ENCODE measurements at regions not wholly inside any gene's neighbourhood (a gene's known extent, or its start where the extent isn't known, plus 50 kb on each side); places are given as distances from the start of the nearest gene placed in this dataset.

DNA sequence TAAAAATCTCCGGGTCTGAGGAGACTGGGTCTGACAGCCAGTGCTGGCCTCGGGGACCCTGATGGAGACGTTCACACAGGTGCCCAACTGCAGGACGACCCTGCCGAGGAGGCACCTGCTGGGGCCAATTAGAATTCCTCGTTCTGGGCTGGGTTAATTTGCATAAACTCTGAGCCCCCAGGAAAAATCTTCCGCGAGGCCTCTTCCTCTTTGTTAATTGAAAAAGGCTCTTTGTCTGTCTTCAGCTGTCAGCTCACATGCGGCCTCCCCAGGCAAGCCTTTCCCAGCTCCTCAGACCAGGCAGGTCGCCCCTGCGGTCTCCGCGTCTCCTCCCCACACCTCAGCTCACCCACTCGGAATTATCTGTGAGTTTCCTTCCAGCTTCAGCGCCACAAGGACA is 400.2 kb downstream of the SEC14L1 start:
- no peaks in the 10 kb centered on the region for H3K9me3 Mint-ChIP-seq
- H3K27me3 Mint-ChIP-seq, result peaks cover 3% of the 10 kb centered on the region
- no peak overlapping the region for H3K4me3 Mint-ChIP-seq
- H3K4me1 Mint-ChIP-seq (ENCODE audit: low read depth), result peaks cover 2% of the 10 kb centered on the region
- H3K27ac Mint-ChIP-seq, result no peak overlapping the region
- no peaks in the 10 kb centered on the region for H3K36me3 Mint-ChIP-seq (ENCODE audit: low read depth)
- DNase-seq, result no peak

DNA sequence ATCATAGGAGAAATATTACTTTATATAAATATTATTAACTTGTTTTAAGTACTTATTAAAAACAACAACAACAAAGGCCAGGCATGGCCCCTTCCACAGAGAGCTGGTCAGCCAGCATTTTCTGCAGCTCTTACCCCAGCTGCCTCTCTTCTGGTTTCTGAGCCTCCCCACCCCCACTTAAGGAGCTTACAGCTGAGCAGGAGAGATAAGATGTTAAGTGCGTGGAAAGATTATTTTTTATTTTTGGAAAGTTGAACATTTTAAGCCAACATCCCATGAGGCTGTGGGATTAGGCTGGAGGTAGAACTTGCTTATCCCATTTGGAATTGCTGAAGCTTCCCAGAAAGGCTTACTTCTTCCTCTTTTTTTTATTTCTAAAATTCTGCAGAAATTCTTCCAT is 401.2 kb downstream of the SEC14L1 start:
- no peak overlapping the region for H3K4me3 Mint-ChIP-seq
- peaks cover 3% of the 10 kb centered on the region for H3K27me3 Mint-ChIP-seq
- H3K27ac Mint-ChIP-seq, result no peak overlapping the region
- H3K4me1 Mint-ChIP-seq (ENCODE audit: low read depth), result no peaks in the 10 kb centered on the region
- no peaks in the 10 kb centered on the region for H3K36me3 Mint-ChIP-seq (ENCODE audit: low read depth)
- no peaks in the 10 kb centered on the region for H3K9me3 Mint-ChIP-seq
- no peak for DNase-seq

DNA sequence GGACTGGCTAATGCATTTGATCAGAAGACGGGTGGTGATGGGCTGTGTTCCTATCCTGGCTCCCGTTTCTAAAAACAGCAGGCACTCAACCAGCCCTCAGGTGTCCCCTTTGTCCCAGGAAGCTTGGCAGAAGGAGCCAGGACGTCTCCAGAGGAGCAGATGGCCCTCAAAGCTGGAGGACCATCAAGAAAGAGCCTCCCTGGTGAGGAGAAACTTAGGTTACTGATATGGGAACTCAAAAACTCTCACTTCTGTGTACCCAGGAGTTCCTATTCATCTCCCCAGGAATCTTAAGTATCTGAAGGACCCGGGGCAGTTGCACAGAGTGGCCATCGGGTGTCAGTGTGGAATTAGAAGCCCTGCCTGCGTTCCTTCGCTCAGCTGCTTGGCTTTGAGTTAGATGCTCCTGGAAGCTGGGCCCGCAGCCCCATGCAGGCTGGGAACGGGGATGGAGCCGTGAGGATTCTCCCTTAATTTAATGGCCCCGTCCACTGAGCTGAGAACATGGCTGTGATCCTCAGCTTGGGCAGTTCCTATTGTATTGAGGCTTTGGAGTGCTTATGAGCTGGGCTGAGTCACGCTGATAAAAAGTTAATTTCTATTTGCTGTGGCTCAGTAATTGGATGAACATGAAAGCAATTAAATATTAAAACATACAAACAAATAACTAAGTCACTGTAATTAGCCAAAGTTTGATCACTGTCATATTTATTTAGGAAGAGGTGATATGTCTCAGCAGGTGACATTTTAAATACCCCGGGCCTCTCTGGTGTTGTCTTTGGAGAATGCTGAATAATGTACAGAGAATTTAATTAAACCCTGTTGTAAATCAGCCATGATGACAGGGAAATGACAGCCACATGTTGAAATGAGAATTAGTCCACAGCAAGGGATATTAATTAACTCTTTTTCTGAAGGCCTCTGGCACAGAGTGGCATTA is 402.1 kb downstream of the SEC14L1 start:
- Mint-ChIP-seq H3K4me3 (no peak overlapping the region), H3K27me3 (peaks cover 3% of the 10 kb centered on the region), H3K36me3 (ENCODE audit: low read depth) (no peaks in the 10 kb centered on the region), H3K4me1 (ENCODE audit: low read depth) (no peaks in the 10 kb centered on the region), H3K9me3 (no peaks in the 10 kb centered on the region), H3K27ac (no peak overlapping the region)
- peak; percentile 71 for DNase-seq

DNA sequence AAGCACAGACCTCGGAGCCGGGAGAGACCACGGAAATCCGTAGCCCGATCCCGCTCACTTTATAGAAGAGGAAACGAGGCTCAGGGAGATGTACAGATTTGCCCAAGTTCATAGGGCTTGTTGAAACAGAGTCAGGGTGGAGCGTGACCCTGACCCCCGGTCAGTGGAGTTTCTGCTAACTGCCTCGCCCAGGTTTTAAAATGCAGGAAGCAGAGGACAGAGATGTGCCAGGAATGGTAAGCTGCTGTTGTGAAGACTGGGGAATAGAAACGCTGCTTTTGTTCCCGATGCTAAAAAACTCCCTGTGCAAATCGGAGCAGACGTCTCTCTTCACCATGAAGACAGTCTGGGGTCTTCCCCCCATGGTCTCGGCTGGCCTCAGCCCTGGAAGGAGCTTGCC is 403.0 kb downstream of the SEC14L1 start:
- Mint-ChIP-seq H3K27me3 (peaks cover 3% of the 10 kb centered on the region), H3K4me1 (ENCODE audit: low read depth) (no peaks in the 10 kb centered on the region), H3K9me3 (no peaks in the 10 kb centered on the region), H3K4me3 (no peak overlapping the region), H3K27ac (no peak overlapping the region), H3K36me3 (ENCODE audit: low read depth) (no peaks in the 10 kb centered on the region)
- no peak for DNase-seq

DNA sequence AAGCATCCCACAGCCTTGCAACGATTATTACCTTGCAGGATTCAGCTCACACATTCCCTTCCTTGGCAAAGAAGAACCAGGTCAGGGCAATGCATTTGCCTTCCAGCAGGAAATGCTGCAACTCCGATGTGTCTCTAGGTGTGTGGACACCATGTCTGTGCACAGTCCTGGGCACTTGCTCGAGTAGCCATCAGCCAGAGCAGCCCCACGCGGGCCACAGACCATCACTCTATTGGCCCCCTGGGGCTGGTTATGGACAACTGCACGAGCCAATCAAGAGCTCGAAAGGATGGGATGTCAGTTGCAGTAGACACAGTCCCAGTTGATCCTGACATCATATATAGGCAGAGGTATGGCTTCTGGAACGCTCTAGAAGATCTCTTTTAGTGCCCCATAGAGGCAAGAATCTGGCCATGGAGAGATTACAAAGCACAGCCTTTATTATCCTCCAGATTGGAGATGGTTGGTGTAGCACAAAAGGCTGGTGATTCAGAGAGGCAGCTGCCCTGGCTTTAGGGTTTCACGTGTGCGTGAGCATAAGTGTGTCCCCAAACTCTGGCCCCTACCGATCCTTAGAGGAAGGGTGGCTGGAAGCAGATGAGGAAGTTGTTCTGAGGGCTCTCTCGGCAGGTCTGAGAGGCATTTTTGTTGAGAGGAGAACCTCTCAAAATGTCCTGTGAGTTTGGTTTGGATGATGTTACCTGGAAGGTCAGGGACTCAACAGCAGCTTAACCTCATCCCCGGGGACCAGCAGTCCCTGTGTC is 403.8 kb downstream of the SEC14L1 start:
- DNase-seq, result no peak
- no peaks in the 10 kb centered on the region for H3K9me3 Mint-ChIP-seq
- H3K4me1 Mint-ChIP-seq (ENCODE audit: low read depth), result no peaks in the 10 kb centered on the region
- no peaks in the 10 kb centered on the region for H3K36me3 Mint-ChIP-seq (ENCODE audit: low read depth)
- no peak overlapping the region for H3K27ac Mint-ChIP-seq
- H3K4me3 Mint-ChIP-seq, result no peak overlapping the region
- H3K27me3 Mint-ChIP-seq, result peaks cover 3% of the 10 kb centered on the region

DNA sequence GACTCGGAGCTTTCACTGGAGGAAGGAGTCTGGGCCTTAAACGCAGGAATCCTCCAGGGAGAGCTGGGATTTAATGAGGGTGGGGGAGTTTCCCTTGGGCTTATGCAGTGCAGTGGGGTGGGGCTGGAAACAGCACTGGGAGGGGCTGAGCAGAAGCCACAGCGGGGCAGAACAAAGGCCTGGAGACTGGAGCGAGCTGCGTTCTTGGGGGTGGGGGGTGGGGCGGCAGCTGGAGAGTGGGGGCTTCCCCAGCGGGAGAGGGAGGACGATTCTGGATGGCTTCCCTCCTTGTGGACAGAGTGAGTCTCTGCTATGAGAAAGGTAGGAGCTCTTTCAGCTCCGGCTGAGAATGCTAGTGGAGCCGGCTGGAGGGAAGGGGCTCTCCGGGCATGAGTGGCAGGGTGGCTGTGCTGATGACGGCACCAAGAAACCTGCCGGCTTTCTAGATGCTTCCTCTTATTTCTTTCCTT is 406.0 kb downstream of the SEC14L1 start:
- H3K36me3 Mint-ChIP-seq (ENCODE audit: low read depth), result no peaks in the 10 kb centered on the region
- no peak for DNase-seq
- no peaks in the 10 kb centered on the region for H3K9me3 Mint-ChIP-seq
- H3K27me3 Mint-ChIP-seq, result no peaks in the 10 kb centered on the region
- no peak overlapping the region for H3K27ac Mint-ChIP-seq
- H3K4me1 Mint-ChIP-seq (ENCODE audit: low read depth), result no peaks in the 10 kb centered on the region
- H3K4me3 Mint-ChIP-seq, result no peak overlapping the region

DNA sequence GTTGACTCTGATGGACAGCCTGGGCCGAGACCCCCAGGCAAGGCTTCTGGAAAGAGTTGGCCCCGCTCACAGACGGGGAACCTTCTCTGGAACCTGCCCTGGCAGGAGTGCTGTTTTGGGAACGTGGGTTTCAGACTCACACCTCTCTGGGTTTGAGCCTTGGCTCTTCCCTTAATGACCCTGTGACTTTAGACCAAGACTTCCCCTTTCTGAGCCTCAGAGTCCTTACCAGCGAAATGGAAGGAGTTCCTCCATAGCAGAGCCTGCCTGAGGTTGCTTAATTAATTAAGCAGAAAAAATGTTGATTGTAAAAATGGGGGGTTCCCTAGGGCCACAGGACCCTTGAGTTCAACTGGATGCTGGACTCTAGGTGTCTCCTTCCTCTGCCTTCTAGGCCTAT is 408.2 kb downstream of the SEC14L1 start:
- Mint-ChIP-seq H3K4me1 (ENCODE audit: low read depth) (no peaks in the 10 kb centered on the region), H3K36me3 (ENCODE audit: low read depth) (no peaks in the 10 kb centered on the region), H3K9me3 (no peaks in the 10 kb centered on the region), H3K4me3 (no peak overlapping the region), H3K27me3 (no peaks in the 10 kb centered on the region), H3K27ac (no peak overlapping the region)
- DNase-seq, result no peak

DNA sequence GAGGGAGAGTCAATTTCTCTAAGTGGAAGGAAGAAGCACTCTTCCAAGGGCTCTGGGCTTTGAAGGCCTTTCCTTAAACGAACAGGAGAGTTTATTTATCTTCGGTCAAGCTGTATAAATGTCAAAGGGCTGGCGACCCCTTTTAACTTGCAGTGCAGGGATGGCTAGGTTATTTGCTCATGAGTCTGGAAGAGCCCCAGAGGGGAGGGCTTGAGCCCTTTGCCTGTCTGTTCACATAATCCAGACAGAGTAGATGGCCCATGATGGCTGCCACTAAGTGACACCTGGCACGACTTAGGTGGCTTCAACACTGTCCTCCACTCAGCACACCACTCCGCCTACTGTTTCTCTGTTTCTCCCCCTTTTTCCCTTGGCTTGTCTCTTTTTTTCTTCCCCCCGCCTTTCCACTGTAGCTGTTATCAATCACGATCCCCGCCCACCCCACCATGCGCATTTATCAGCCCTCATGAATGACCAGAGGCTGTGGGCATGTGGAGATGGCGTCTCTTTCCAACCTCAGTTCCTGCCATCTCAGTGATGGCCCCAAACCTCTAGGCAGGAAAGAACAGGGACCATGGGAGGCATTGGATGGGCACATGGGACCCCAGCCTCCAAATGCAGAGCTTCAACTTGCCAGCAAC is 408.7 kb upstream of the TNRC6C start:
- Mint-ChIP-seq H3K27ac (no peak overlapping the region), H3K36me3 (ENCODE audit: low read depth) (no peaks in the 10 kb centered on the region), H3K4me3 (no peak overlapping the region), H3K4me1 (ENCODE audit: low read depth) (no peaks in the 10 kb centered on the region), H3K27me3 (no peaks in the 10 kb centered on the region), H3K9me3 (no peaks in the 10 kb centered on the region)
- DNase-seq, result no peak

DNA sequence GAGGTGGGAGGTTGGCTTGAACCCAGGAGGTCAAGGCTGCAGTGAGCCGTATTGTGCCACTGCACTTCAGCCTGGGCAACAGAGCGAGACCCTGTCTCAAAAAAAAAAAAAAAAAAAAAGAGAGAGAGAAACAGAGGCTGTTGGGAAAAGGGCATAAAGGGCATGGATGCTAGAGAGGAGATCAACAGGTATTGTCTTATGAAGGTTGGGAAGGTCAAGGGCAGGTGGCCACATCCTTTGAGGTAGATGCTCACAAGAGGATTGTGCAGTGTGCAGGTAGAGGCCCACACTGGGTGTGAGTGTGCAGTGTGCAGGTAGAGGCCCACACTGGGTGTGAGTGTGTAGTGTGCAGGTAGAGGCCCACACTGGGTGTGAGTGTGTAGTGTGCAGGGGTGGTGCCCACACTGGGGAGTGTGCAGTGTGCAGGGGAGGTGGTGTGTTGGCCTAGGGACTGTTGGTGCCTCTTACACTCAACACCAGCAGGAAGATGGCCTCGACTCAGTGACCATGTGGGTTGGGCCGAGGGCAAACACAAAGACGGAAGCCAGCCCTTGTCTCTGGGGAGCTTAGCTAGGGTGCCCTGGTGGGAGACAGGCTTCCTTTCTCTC is 404.9 kb upstream of the TNRC6C start:
- Mint-ChIP-seq H3K27ac (no peak overlapping the region), H3K36me3 (ENCODE audit: low read depth) (no peaks in the 10 kb centered on the region), H3K9me3 (no peaks in the 10 kb centered on the region), H3K27me3 (peaks cover 14% of the 10 kb centered on the region), H3K4me3 (no peak overlapping the region), H3K4me1 (ENCODE audit: low read depth) (no peaks in the 10 kb centered on the region)
- DNase-seq, result no peak

DNA sequence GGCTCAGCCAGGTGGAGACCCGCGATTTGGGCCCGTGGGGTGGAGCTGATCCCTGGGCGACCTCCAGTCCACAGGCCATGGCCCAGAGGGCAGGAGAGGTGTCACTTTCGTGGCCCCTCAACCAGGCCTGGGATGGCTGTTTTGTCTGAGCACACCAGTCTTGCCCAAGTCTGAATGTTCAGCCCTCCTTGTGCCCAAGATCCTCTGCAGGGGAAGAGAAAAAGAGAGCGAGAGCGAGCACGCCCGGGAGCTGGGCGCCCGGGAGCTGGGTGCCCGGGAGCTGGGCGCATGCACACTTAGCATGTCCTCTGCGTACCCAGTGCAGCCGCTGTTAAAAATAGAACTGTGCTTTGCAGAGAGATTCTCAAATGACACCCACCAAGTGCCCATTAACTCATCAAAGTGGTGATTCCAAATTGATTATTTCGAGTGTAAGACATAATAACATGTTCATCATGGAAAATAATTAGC is 403.3 kb upstream of the TNRC6C start:
- H3K4me1 Mint-ChIP-seq (ENCODE audit: low read depth), result no peaks in the 10 kb centered on the region

DNA sequence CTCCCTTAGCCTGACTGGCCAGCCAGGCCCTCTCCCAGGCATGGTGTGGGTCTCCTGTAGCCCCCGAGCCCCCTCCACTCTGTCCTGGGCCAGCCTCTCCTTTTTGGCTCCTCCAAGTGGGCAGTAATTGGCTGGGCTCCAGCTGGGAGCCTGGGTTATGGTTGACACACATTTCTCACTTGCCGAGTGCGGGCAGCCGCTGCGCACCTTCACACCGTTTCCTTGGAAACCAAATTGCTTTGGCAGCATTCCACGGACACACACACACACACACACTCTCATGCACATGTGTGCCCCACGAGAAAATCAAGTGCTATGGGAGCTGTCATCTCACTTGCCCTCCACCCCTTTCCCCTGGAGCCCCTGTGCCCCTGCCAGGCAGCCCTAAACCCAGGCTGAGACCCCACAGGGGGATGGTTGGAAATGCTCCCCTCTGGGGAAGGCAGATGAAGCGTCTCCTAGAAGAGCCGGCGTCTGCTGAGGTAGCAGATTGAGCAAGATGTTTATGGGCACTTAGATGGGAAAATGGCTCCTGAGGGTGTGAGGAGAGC is 402.7 kb upstream of the TNRC6C start:
- H3K4me3 Mint-ChIP-seq, result no peak overlapping the region
- no peak overlapping the region for H3K27ac Mint-ChIP-seq
- H3K27me3 Mint-ChIP-seq, result peaks cover 18% of the 10 kb centered on the region
- H3K36me3 Mint-ChIP-seq (ENCODE audit: low read depth), result no peaks in the 10 kb centered on the region
- DNase-seq, result no peak
- no peaks in the 10 kb centered on the region for H3K4me1 Mint-ChIP-seq (ENCODE audit: low read depth)
- H3K9me3 Mint-ChIP-seq, result no peaks in the 10 kb centered on the region

More for the DNA sequence above, 403.3 kb upstream of the TNRC6C start:
- no peak overlapping the region for H3K27ac Mint-ChIP-seq
- no peak for DNase-seq
- H3K9me3 Mint-ChIP-seq, result no peaks in the 10 kb centered on the region
- H3K27me3 Mint-ChIP-seq, result peaks cover 14% of the 10 kb centered on the region
- H3K36me3 Mint-ChIP-seq (ENCODE audit: low read depth), result no peaks in the 10 kb centered on the region
- H3K4me3 Mint-ChIP-seq, result no peak overlapping the region

DNA sequence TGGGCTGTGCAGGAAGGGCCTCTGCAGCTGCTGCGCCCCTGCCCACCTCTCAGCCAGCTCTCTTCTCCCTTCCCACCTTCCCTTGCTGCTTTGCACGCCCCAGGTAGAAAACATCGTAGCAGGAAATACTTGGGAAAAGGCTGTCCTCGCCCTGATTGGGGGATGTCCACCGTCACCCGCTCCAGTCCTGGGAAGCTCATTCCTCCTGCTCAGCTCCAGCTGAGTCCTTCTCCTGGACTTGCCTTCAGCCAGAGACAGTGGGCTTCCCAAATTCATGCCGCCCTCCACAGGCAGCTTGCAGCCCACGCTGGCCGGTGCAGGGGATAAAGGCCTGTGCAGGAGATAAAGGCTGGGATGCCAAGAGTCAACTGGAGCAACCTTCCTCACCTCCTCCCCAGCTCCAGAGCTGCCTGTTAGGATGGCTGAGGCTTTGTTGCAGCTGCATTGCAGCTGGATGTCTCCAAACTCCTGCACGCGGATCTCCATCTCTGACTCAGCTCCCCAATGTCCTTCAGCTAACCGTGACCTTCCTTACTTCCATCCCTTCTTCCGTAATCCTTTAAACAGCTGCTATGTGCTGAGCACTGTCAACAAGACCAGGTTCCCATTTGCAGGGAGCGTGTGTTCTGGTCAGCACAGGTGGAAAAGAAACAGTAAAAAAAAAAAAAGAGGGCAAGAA is 402.0 kb upstream of the TNRC6C start:
- no peak overlapping the region for H3K4me3 Mint-ChIP-seq
- DNase-seq, result no peak
- no peaks in the 10 kb centered on the region for H3K4me1 Mint-ChIP-seq (ENCODE audit: low read depth)
- H3K36me3 Mint-ChIP-seq (ENCODE audit: low read depth), result no peaks in the 10 kb centered on the region
- no peaks in the 10 kb centered on the region for H3K9me3 Mint-ChIP-seq
- no peak overlapping the region for H3K27ac Mint-ChIP-seq
- H3K27me3 Mint-ChIP-seq, result peaks cover 18% of the 10 kb centered on the region

DNA sequence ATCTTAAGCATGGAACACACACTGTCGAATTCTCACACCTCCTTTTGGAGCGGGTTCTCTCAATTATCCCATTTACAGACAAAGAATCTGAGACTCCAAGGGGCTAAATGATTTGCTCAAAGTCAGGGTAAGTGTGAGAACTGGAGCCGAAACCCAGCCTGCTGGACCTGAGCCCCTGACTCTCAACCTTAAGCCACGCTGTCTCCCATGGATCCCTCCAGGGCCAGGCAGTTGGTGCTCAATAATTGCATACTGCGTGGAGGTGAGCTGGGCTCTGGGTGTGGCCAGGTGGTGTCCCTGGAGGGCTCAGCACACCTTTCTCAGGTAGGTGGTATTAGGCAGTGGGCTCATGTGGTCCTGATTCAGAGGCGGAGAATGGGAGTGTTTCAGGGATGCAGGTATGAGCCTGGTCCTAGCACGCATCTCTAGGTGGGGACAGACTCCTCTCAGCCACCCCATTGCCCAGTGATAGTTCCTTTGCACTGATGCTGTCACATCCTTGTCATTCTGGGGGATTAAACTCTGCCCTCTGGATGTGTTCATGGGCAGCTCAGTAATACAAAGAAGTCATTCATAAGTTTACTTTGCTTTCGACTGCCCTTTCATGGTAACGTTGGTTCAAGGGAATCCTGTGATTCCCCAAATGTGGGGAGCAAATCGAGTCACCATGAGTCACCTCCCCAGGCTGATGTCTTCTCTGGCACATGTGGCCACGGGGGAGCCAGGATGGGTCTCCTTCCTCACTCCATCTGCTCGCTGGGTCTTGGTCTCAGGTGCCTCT is 399.5 kb upstream of the TNRC6C start:
- peaks cover 18% of the 10 kb centered on the region for H3K27me3 Mint-ChIP-seq
- DNase-seq, result no peak
- H3K36me3 Mint-ChIP-seq (ENCODE audit: low read depth), result no peaks in the 10 kb centered on the region
- no peak overlapping the region for H3K27ac Mint-ChIP-seq
- no peaks in the 10 kb centered on the region for H3K9me3 Mint-ChIP-seq
- no peak overlapping the region for H3K4me3 Mint-ChIP-seq
- H3K4me1 Mint-ChIP-seq (ENCODE audit: low read depth), result no peaks in the 10 kb centered on the region

Measured in activated T-cell treated with anti-CD3 and anti-CD28 coated beads, Interleukin-2, amount 50 U/mL, for 24 hours (primary cell).